ENCODE measurements at regions not wholly inside any gene's neighbourhood (a gene's known extent, or its start where the extent isn't known, plus 50 kb on each side); places are given as distances from the start of the nearest gene placed in this dataset.

GRCh38 chr2:228600265-228600664 is 418.8 kb upstream of the SPHKAP start:
- H3K4me1 ChIP-seq = no peaks in the 10 kb centered on the region
- no peak overlapping the region for H3K27ac ChIP-seq
- no peaks in the 10 kb centered on the region for H3K9me3 ChIP-seq
- H3K27me3 ChIP-seq = no peaks in the 10 kb centered on the region
- WGBS, 2 donors = 80 to 89% methylated on average over 2 of the region's 2 CpGs
- DNase-seq = no peak
- intact Hi-C loops (cut with DNase I) = no loop called here
- no peaks in the 10 kb centered on the region for H3K36me3 ChIP-seq
- TF ChIP-seq POLR2A (IDR thresholded peaks at IDR 0.05) = no peak
- TF ChIP-seq CTCF (IDR thresholded peaks at IDR 0.05) = no peak
- H3K4me3 ChIP-seq (replicated peaks in 1 of 3) = no peak overlapping the region

DNA sequence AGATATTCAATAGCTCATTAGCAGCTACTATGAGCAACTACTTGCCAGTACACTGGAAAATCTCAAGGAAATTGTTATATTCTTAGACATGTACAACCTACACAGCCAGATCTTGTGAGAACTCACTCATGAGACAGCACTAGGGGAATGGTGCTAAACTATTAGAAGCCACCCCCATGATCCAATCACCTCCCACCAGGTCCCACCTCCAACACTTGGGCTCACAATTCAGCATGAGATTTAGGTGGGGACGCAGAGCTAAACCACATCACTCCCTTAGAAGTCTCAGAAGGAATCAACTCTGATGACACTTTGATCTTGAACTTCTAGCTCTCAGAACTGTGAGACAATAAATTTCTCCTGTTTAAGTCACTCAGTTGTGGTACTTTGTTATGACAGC is 418.3 kb upstream of the SPHKAP start:
- no peaks in the 10 kb centered on the region for H3K27me3 ChIP-seq
- intact Hi-C loops (cut with DNase I) = no loop called here
- H3K4me1 ChIP-seq = no peaks in the 10 kb centered on the region
- H3K36me3 ChIP-seq = no peaks in the 10 kb centered on the region
- no peak for DNase-seq
- TF ChIP-seq CTCF (IDR thresholded peaks at IDR 0.05) (no peak), POLR2A (IDR thresholded peaks at IDR 0.05) (no peak)
- no peaks in the 10 kb centered on the region for H3K9me3 ChIP-seq
- H3K27ac ChIP-seq = no peak overlapping the region
- H3K4me3 ChIP-seq (replicated peaks in 1 of 3) = no peak overlapping the region
- 73 to 90% methylated on average over 1 of the region's 1 CpG for WGBS, 2 donors

GRCh38 chr2:228599297-228599696 is 417.8 kb upstream of the SPHKAP start:
- no peaks in the 10 kb centered on the region for H3K4me1 ChIP-seq
- H3K9me3 ChIP-seq = no peaks in the 10 kb centered on the region
- 75 to 77% methylated on average over 5 of the region's 5 CpGs for WGBS, 2 donors
- intact Hi-C loops (cut with DNase I) = no loop called here
- no peak overlapping the region for H3K4me3 ChIP-seq (replicated peaks in 1 of 3)
- H3K27me3 ChIP-seq = no peaks in the 10 kb centered on the region
- DNase-seq = no peak
- no peak for TF ChIP-seq POLR2A (IDR thresholded peaks at IDR 0.05)
- no peak for TF ChIP-seq CTCF (IDR thresholded peaks at IDR 0.05)
- H3K36me3 ChIP-seq = no peaks in the 10 kb centered on the region
- no peak overlapping the region for H3K27ac ChIP-seq

- Histone ChIP-seq H3K9me3 (no peaks in the 10 kb centered on the region), H3K27me3 (no peaks in the 10 kb centered on the region), H3K27ac (no peak overlapping the region), H3K4me1 (no peaks in the 10 kb centered on the region), H3K36me3 (no peaks in the 10 kb centered on the region), H3K4me3 (replicated peaks in 1 of 3) (no peak overlapping the region)
- 0 to 2% methylated on average over 1 of the region's 1 CpG for WGBS, 2 donors
- intact Hi-C loops (cut with DNase I) = no loop called here
- TF ChIP-seq POLR2A (IDR thresholded peaks at IDR 0.05) (no peak), CTCF (IDR thresholded peaks at IDR 0.05) (no peak)
- no peak for DNase-seq
Measured at GRCh38 chr2:228597032-228597431, 415.5 kb upstream of the SPHKAP start.

GRCh38 chr2:228594012-228594411 is 412.5 kb upstream of the SPHKAP start:
- no peak overlapping the region for H3K27ac ChIP-seq
- H3K9me3 ChIP-seq = no peaks in the 10 kb centered on the region
- no peaks in the 10 kb centered on the region for H3K4me1 ChIP-seq
- H3K4me3 ChIP-seq (replicated peaks in 1 of 3) = no peak overlapping the region
- TF ChIP-seq POLR2A (IDR thresholded peaks at IDR 0.05) (no peak), CTCF (IDR thresholded peaks at IDR 0.05) (no peak)
- DNase-seq = no peak
- WGBS, 2 donors = 67 to 69% methylated on average over 2 of the region's 2 CpGs
- no peaks in the 10 kb centered on the region for H3K36me3 ChIP-seq
- intact Hi-C loops (cut with DNase I) = no loop called here
- no peaks in the 10 kb centered on the region for H3K27me3 ChIP-seq

All from thyroid gland (tissue), 4 donors.